Stimulated activated memory B cell treated with anti-CD40 and anti-IgM and Interleukin-4, amounts not matched to agents 10 μg/mL and 1 μg/mL and 100 μg/mL, for 72 hours (primary cell): ENCODE measurements at regions not wholly inside any gene's neighbourhood (a gene's known extent, or its start where the extent isn't known, plus 50 kb on each side); places are given as distances from the start of the nearest gene placed in this dataset.

Source experiments
- ATAC-seq: fragments of 150-1000 bp; cut with Tn5 transposase; 2 replicates; pipeline ENCODE4 v1.10.0; 2021
- H3K27ac Mint-ChIP-seq: one replicate; pipeline ENCODE4 v1.8.0; 2022; ENCODE audit warnings: mild to moderate bottlenecking, mixed read lengths
- H3K27me3 Mint-ChIP-seq: one replicate; pipeline ENCODE4 v1.8.0; 2022; ENCODE audit warnings: mixed read lengths
- H3K36me3 Mint-ChIP-seq: one replicate; pipeline ENCODE4 v1.8.0; 2022; ENCODE audit warnings: mixed read lengths
- H3K4me1 Mint-ChIP-seq: one replicate; pipeline ENCODE4 v1.8.0; 2022; ENCODE audit warnings: mixed read lengths
- H3K4me3 Mint-ChIP-seq: one replicate; pipeline ENCODE4 v1.8.0; 2022; ENCODE audit warnings: mild to moderate bottlenecking, moderate library complexity, mixed read lengths
- H3K9me3 Mint-ChIP-seq: one replicate; pipeline ENCODE4 v1.8.0; 2022; ENCODE audit warnings: mixed read lengths

DNA sequence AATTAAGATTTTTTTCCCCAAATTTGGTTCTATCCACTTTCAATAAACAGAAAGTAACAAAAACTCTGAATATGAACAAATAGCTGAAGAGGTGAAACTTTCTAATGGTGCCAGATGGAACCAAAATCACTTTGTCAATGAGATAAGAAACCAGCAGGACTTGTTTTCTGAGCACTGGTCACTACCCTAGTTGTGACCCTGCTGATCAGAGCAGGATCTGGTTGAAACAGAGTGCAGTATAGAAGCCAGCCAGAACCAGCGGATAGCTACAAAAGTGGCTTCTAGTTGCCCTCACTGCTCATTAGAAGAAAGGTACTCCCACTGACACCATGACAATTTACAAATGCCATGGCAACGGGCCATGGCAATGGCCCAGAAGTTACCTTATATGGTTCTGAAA lies 158.3 kb upstream of the PIEZO2 start:
- Mint-ChIP-seq H3K9me3 (peaks cover 6% of the 10 kb centered on the region), H3K4me1 (no peaks in the 10 kb centered on the region), H3K27ac (no peak overlapping the region), H3K4me3 (no peak overlapping the region), H3K36me3 (no peaks in the 10 kb centered on the region), H3K27me3 (no peaks in the 10 kb centered on the region)
- ATAC-seq: no peak

DNA sequence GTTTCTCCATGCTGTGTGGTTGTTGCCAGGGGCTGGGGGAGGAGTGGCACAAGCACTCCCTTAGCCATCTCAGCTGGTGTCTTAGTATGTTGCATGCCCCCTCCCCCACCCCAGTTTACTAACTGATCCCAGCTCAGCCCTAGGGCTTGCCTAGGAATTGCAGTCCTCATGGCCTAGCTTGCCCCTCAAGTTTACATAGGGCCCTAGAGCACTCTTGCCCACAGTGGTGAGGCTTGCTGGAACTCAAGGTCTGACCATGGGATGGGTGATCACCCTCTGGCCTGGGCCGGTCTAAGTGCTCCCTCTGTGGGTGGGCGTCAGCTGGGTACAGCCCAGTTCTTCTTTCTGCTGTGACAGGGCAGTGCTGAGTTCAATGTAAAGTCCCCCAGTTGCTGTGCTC lies 156.1 kb upstream of the PIEZO2 start:
- no peaks in the 10 kb centered on the region for H3K36me3 Mint-ChIP-seq
- peaks cover 14% of the 10 kb centered on the region for H3K9me3 Mint-ChIP-seq
- ATAC-seq: no peak
- H3K27ac Mint-ChIP-seq: no peak overlapping the region
- no peaks in the 10 kb centered on the region for H3K27me3 Mint-ChIP-seq
- no peaks in the 10 kb centered on the region for H3K4me1 Mint-ChIP-seq
- no peak overlapping the region for H3K4me3 Mint-ChIP-seq

DNA sequence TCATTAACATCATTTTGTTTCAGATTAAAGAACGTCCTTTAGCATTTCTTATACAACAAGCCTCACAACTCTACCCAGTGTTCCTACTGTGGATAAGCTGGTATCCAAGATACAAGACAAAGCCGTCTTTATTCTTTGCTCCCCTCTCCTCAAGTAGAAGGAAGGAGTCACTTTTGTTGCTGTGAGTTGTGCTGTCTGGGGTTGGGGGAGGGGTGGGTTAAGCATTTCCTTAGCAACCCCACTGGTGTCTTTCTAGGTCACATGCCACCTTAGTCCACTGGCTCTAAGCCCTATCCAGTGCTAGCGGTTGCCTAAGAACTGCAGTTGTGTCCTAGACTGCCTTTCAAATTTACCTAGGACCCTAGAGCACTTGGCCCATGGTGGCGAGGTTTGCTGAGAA lies 155.6 kb upstream of the PIEZO2 start:
- no peak overlapping the region for H3K27ac Mint-ChIP-seq
- H3K27me3 Mint-ChIP-seq: no peaks in the 10 kb centered on the region
- no peak overlapping the region for H3K4me3 Mint-ChIP-seq
- peaks cover 17% of the 10 kb centered on the region for H3K9me3 Mint-ChIP-seq
- no peaks in the 10 kb centered on the region for H3K4me1 Mint-ChIP-seq
- ATAC-seq: no peak
- no peaks in the 10 kb centered on the region for H3K36me3 Mint-ChIP-seq

GRCh38 chr18:11296946-11297345 lies 147.6 kb upstream of the PIEZO2 start:
- Mint-ChIP-seq H3K4me1 (no peaks in the 10 kb centered on the region), H3K4me3 (no peak overlapping the region), H3K36me3 (no peaks in the 10 kb centered on the region), H3K27ac (no peak overlapping the region), H3K9me3 (peaks cover 12% of the 10 kb centered on the region), H3K27me3 (no peaks in the 10 kb centered on the region)
- no peak for ATAC-seq

DNA sequence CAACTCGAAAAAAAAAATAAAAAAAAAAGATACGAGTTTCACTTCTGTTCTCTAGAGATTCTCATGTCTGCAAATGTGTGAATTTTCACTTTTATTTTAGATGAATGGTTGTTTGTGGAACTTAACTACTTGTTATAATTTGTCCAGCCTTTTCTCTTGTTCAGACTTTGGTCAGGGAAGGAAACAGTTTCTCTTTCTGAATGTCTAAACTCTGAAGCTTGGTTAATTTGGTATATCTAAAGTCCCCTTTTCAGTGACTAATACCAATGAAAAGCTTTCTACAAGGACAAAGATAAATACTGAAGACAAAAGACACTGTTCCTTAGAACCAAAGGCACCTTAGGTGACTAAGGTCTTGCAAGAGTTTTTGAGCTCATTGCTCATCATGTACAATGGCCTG lies 144.4 kb upstream of the PIEZO2 start:
- Mint-ChIP-seq H3K4me3 (no peak overlapping the region), H3K9me3 (no peaks in the 10 kb centered on the region), H3K27ac (no peak overlapping the region), H3K27me3 (no peaks in the 10 kb centered on the region), H3K36me3 (no peaks in the 10 kb centered on the region), H3K4me1 (no peaks in the 10 kb centered on the region)
- no peak for ATAC-seq

- H3K36me3 Mint-ChIP-seq: no peaks in the 10 kb centered on the region
These were observed 141.4 kb upstream of the PIEZO2 start for GRCh38 chr18:11290786-11291185.

GRCh38 chr18:11289248-11289647 lies 139.9 kb upstream of the PIEZO2 start:
- no peaks in the 10 kb centered on the region for H3K9me3 Mint-ChIP-seq
- H3K27me3 Mint-ChIP-seq: no peaks in the 10 kb centered on the region
- no peaks in the 10 kb centered on the region for H3K4me1 Mint-ChIP-seq
- H3K4me3 Mint-ChIP-seq: no peak overlapping the region
- no peak for ATAC-seq
- H3K27ac Mint-ChIP-seq: no peak overlapping the region
- no peaks in the 10 kb centered on the region for H3K36me3 Mint-ChIP-seq

More at GRCh38 chr18:11290786-11291185, 141.4 kb upstream of the PIEZO2 start:
- H3K9me3 Mint-ChIP-seq: no peaks in the 10 kb centered on the region
- no peak overlapping the region for H3K4me3 Mint-ChIP-seq
- no peak for ATAC-seq
- H3K4me1 Mint-ChIP-seq: no peaks in the 10 kb centered on the region
- H3K27me3 Mint-ChIP-seq: no peaks in the 10 kb centered on the region
- no peak overlapping the region for H3K27ac Mint-ChIP-seq

DNA sequence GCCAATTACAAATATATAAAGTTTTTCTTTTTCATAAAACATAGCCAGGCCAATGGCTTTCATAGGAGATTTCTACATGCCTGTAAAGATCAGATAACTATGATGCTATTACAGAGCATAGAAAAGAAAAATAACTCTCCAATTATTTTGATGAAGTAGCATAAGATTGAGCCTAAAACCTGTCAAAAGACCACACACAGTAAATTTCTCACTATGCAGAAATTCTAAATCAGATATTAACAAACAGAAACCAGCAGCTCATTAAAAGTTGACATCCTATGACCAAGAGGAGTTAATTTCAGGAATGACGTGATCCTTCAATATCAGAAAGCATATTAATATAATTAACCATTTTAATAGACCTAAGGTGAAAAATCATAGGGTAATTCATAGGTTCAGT lies 139.0 kb upstream of the PIEZO2 start:
- Mint-ChIP-seq H3K9me3 (no peaks in the 10 kb centered on the region), H3K27ac (no peak overlapping the region), H3K27me3 (no peaks in the 10 kb centered on the region), H3K4me1 (no peaks in the 10 kb centered on the region), H3K4me3 (no peak overlapping the region), H3K36me3 (no peaks in the 10 kb centered on the region)
- no peak for ATAC-seq

GRCh38 chr18:11286431-11286830 lies 137.1 kb upstream of the PIEZO2 start:
- ATAC-seq: no peak
- Mint-ChIP-seq H3K9me3 (no peaks in the 10 kb centered on the region), H3K4me1 (no peaks in the 10 kb centered on the region), H3K27me3 (no peaks in the 10 kb centered on the region), H3K4me3 (no peak overlapping the region), H3K36me3 (no peaks in the 10 kb centered on the region), H3K27ac (no peak overlapping the region)

- Mint-ChIP-seq H3K4me1 (no peaks in the 10 kb centered on the region), H3K4me3 (no peak overlapping the region), H3K27me3 (no peaks in the 10 kb centered on the region), H3K36me3 (no peaks in the 10 kb centered on the region), H3K27ac (no peak overlapping the region), H3K9me3 (no peaks in the 10 kb centered on the region)
- no peak for ATAC-seq
These were observed 135.4 kb upstream of the PIEZO2 start for GRCh38 chr18:11284811-11285210.

GRCh38 chr18:11284349-11284748 lies 135.0 kb upstream of the PIEZO2 start:
- H3K9me3 Mint-ChIP-seq: no peaks in the 10 kb centered on the region
- no peaks in the 10 kb centered on the region for H3K4me1 Mint-ChIP-seq
- H3K27me3 Mint-ChIP-seq: no peaks in the 10 kb centered on the region
- no peak overlapping the region for H3K4me3 Mint-ChIP-seq
- H3K36me3 Mint-ChIP-seq: no peaks in the 10 kb centered on the region
- no peak overlapping the region for H3K27ac Mint-ChIP-seq
- no peak for ATAC-seq

- Mint-ChIP-seq H3K27ac (no peak overlapping the region), H3K9me3 (no peaks in the 10 kb centered on the region), H3K4me3 (no peak overlapping the region), H3K36me3 (no peaks in the 10 kb centered on the region), H3K4me1 (no peaks in the 10 kb centered on the region), H3K27me3 (no peaks in the 10 kb centered on the region)
- no peak for ATAC-seq
These were observed 134.3 kb upstream of the PIEZO2 start for GRCh38 chr18:11283479-11284161.

GRCh38 chr18:11279461-11279860 lies 130.1 kb upstream of the PIEZO2 start:
- no peaks in the 10 kb centered on the region for H3K4me1 Mint-ChIP-seq
- no peak for ATAC-seq
- no peak overlapping the region for H3K4me3 Mint-ChIP-seq
- H3K27me3 Mint-ChIP-seq: no peaks in the 10 kb centered on the region
- H3K27ac Mint-ChIP-seq: no peak overlapping the region
- H3K36me3 Mint-ChIP-seq: no peaks in the 10 kb centered on the region
- H3K9me3 Mint-ChIP-seq: no peaks in the 10 kb centered on the region

DNA sequence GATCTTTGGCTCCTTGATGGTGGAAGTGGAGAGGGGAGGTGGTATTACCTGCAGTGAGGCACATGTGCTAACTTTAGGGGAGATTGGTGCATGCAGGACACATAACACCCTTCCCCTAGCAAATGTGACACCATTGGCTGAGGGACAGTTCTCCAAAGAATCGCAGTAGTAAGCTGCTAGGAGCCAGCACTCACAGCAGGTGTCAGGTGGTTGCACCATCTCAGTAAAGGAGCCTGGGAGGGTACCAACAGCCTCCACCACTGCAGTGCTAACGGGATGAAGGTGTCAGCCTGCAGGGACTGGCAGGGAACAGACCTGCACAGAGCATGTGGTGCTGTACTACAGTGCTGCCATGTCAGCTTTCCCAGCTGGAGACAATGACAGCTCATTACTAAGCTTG lies 127.3 kb upstream of the PIEZO2 start:
- no peaks in the 10 kb centered on the region for H3K9me3 Mint-ChIP-seq
- ATAC-seq: no peak
- no peak overlapping the region for H3K27ac Mint-ChIP-seq
- H3K4me1 Mint-ChIP-seq: no peaks in the 10 kb centered on the region
- H3K27me3 Mint-ChIP-seq: no peaks in the 10 kb centered on the region
- H3K4me3 Mint-ChIP-seq: no peak overlapping the region
- H3K36me3 Mint-ChIP-seq: no peaks in the 10 kb centered on the region

- no peaks in the 10 kb centered on the region for H3K9me3 Mint-ChIP-seq
- no peaks in the 10 kb centered on the region for H3K27me3 Mint-ChIP-seq
- no peak for ATAC-seq
- H3K4me1 Mint-ChIP-seq: no peaks in the 10 kb centered on the region
- H3K27ac Mint-ChIP-seq: no peak overlapping the region
- H3K36me3 Mint-ChIP-seq: no peaks in the 10 kb centered on the region
- no peak overlapping the region for H3K4me3 Mint-ChIP-seq
These were observed 124.9 kb upstream of the PIEZO2 start for GRCh38 chr18:11274144-11274794.

DNA sequence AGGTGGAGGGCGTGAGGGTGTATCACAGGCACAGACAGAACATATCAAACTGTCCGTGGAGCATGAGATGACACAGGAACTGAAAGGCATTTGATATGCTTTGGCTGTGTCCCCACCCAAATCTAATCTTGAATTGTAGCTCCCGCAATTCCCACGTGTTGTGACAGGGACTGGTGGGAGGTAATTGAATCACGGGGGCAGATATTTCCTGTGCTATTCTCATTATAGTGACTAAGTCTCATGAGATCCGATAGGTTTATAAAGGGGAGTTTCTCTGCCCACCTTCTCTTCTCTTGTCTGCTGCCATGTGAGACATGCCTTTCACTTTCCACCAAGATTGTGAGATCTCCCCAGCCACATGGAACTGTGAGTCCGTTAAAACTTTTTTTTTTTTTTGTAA lies 123.1 kb upstream of the PIEZO2 start:
- H3K36me3 Mint-ChIP-seq: no peaks in the 10 kb centered on the region
- H3K4me3 Mint-ChIP-seq: no peak overlapping the region
- ATAC-seq: no peak
- H3K4me1 Mint-ChIP-seq: no peaks in the 10 kb centered on the region
- H3K27ac Mint-ChIP-seq: no peak overlapping the region
- peaks cover 6% of the 10 kb centered on the region for H3K27me3 Mint-ChIP-seq
- H3K9me3 Mint-ChIP-seq: no peaks in the 10 kb centered on the region
